Subcutaneous abdominal adipose tissue (tissue), 5 donors: ENCODE measurements at regions not wholly inside any gene's neighbourhood (a gene's known extent, or its start where the extent isn't known, plus 50 kb on each side); places are given as distances from the start of the nearest gene placed in this dataset.

Source experiments
- H3K27ac ChIP-seq: one replicate; pipeline ENCODE4 v1.7.0; 2013; ENCODE audit warnings: low read depth, mild to moderate bottlenecking, inconsistent platforms, low read length, moderate library complexity
- H3K27me3 ChIP-seq, 5 donors: one replicate each; pipeline ENCODE4 v1.7.0; 2013; ENCODE audit warnings: low read length in 5 of 5, inconsistent platforms in 1 of 5; ENCODE audit not compliant: control insufficient read depth in 5 of 5, insufficient read depth in 4 of 5
- H3K36me3 ChIP-seq, 5 donors: one replicate each; pipeline ENCODE4 v1.7.0; 2013; ENCODE audit warnings: low read length in 5 of 5; ENCODE audit not compliant: control insufficient read depth in 5 of 5, insufficient read depth in 5 of 5
- H3K4me1 ChIP-seq, 5 donors: one replicate each; pipeline ENCODE4 v1.7.0; 2013; ENCODE audit warnings: low read length in 5 of 5, mild to moderate bottlenecking in 3 of 5, moderate library complexity in 1 of 5; ENCODE audit not compliant: control insufficient read depth in 5 of 5, insufficient read depth in 5 of 5
- H3K4me3 ChIP-seq, 5 donors: one replicate each; pipeline ENCODE4 v1.7.0; 2013; ENCODE audit warnings: low read length in 5 of 5, low read depth in 1 of 5
- H3K9ac ChIP-seq, 5 donors: one replicate each; pipeline ENCODE4 v1.7.0; 2013; ENCODE audit warnings: low read length in 5 of 5, mild to moderate bottlenecking in 4 of 5, moderate library complexity in 3 of 5
- H3K9me3 ChIP-seq, 5 donors: one replicate each; pipeline ENCODE4 v1.7.0; 2013; ENCODE audit warnings: low read length in 5 of 5; ENCODE audit not compliant: control insufficient read depth in 5 of 5
- donor health status: healthy.
- donor health status: healthy.
- donor health status: healthy.
- donor health status: healthy.
- donor health status: healthy.

- Histone ChIP-seq H3K9me3 (peaks cover 0 to 29% (median 24%) of the 10 kb centered on the region in 5 donors), H3K4me1 (no peaks in the 10 kb centered on the region), H3K9ac (no peak overlapping the region), H3K27me3 (no peaks in the 10 kb centered on the region), H3K4me3 (no peak overlapping the region), H3K27ac (no peak overlapping the region), H3K36me3 (no peaks in the 10 kb centered on the region)
Measured at GRCh38 chr1:239225396-239225795, 161.0 kb upstream of the CHRM3 start.

- H3K9ac ChIP-seq, result no peak overlapping the region
- no peaks in the 10 kb centered on the region for H3K36me3 ChIP-seq
- H3K27ac ChIP-seq, result no peak overlapping the region
- H3K4me1 ChIP-seq, result no peaks in the 10 kb centered on the region
- H3K27me3 ChIP-seq, result no peaks in the 10 kb centered on the region
- H3K9me3 ChIP-seq, result peaks cover 0 to 29% (median 25%) of the 10 kb centered on the region in 5 donors
- H3K4me3 ChIP-seq, result no peak overlapping the region
Measured at GRCh38 chr1:239224100-239224499, 162.3 kb upstream of the CHRM3 start.

DNA sequence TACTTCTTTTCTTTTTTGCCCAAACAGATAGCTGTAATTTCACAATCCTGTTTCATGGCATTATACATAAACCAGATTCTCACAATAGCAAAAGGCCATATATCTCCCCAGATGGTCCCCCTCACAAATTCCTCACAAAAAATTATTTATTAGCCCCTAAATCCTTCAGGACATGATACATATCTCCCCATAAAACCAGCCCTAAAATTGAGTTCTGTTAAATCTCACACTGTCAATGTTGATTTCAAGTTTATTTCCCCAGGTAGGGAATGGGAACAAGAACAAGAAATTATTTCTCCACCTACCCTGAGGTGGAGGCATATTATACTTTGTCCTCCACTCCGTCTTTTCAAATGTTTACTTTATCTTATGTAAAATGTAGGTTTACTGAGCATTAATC lies 163.4 kb upstream of the CHRM3 start:
- Histone ChIP-seq H3K9me3 (peaks cover 0 to 29% (median 25%) of the 10 kb centered on the region in 5 donors), H3K27ac (no peak overlapping the region), H3K36me3 (no peaks in the 10 kb centered on the region), H3K4me3 (no peak overlapping the region), H3K4me1 (no peaks in the 10 kb centered on the region), H3K9ac (no peak overlapping the region), H3K27me3 (no peaks in the 10 kb centered on the region)

GRCh38 chr1:239221656-239222055 lies 164.7 kb upstream of the CHRM3 start:
- Histone ChIP-seq H3K4me1 (no peaks in the 10 kb centered on the region), H3K4me3 (no peak overlapping the region), H3K9me3 (peaks cover 0 to 24% (median 24%) of the 10 kb centered on the region in 5 donors)

DNA sequence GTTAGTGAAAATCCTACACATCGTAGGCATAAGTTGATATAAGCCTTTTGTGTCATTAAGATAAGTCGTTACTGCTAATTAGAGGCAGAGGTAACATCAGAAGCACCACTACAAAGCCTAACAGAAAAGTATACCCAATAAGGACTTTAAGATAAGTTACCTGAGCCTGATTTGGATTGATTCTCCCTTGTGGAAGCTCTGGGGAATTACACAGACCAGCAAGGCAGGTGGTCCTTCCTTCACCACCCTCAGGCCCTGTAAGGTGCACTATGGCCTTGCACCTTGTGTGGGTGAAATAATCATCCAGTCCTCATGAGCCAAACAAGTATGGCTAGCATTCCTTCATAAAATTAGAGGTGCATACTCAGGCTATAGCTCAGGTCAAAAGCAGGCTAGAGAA lies 166.7 kb upstream of the CHRM3 start:
- Histone ChIP-seq H3K36me3 (no peaks in the 10 kb centered on the region), H3K27me3 (no peaks in the 10 kb centered on the region), H3K9me3 (peaks cover 0 to 16% (median 14%) of the 10 kb centered on the region in 5 donors), H3K4me1 (no peaks in the 10 kb centered on the region), H3K4me3 (no peak overlapping the region), H3K27ac (no peak overlapping the region), H3K9ac (no peak overlapping the region)

More at GRCh38 chr1:239221656-239222055, 164.7 kb upstream of the CHRM3 start:
- no peak overlapping the region for H3K9ac ChIP-seq
- H3K36me3 ChIP-seq, result no peaks in the 10 kb centered on the region
- H3K27me3 ChIP-seq, result no peaks in the 10 kb centered on the region
- H3K27ac ChIP-seq, result no peak overlapping the region

DNA sequence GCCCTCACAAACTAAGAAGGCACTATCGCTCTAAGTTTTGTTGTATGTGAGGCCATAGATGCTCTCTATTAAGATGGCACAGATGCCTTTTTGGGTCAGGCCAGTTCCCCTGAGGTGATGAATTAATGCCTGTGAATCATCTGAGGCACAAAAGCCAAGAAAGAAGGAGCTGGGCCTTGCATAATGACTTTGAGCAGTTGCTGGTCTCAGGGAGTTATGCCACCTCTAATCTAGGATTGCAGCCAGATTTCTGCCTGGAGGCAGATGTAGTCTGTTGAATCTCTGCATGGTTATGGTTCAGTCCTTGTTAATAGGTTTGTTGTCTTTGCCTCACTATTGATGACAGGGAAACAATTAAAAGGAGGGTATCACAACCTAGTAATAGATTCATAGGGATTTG lies 168.1 kb upstream of the CHRM3 start:
- no peaks in the 10 kb centered on the region for H3K27me3 ChIP-seq
- H3K9ac ChIP-seq, result no peak overlapping the region
- H3K9me3 ChIP-seq, result peaks cover 0 to 14% (median 9%) of the 10 kb centered on the region in 5 donors
- no peaks in the 10 kb centered on the region for H3K36me3 ChIP-seq
- H3K27ac ChIP-seq, result no peak overlapping the region
- H3K4me3 ChIP-seq, result no peak overlapping the region
- no peaks in the 10 kb centered on the region for H3K4me1 ChIP-seq

GRCh38 chr1:239212811-239213220 lies 173.6 kb upstream of the CHRM3 start:
- H3K36me3 ChIP-seq, result no peaks in the 10 kb centered on the region
- H3K27me3 ChIP-seq, result no peaks in the 10 kb centered on the region
- H3K9me3 ChIP-seq, result no peaks in the 10 kb centered on the region
- H3K4me1 ChIP-seq, result no peaks in the 10 kb centered on the region
- H3K9ac ChIP-seq, result no peak overlapping the region
- H3K27ac ChIP-seq, result no peak overlapping the region
- no peak overlapping the region for H3K4me3 ChIP-seq

DNA sequence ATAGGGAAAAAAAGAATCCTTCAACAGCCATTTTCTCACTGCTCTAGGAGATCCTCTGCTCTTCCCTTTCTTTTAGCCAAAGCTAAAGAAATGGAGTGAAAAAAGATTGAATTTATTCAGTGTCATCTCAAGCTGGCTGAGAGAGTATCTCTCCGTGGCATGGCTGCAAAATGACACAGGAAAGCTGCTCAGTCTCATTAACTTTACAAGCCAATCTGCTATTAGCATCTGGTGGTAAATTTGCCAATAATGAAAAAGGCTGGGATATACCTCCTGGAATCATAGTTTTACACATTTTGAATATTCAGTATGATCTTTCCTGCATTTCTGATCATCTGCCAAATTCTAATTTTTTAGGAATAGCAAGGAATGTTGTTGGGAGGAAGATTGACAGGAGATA lies 176.8 kb upstream of the CHRM3 start:
- H3K4me3 ChIP-seq, result no peak overlapping the region
- peaks cover 0 to 3% (median 0%) of the 10 kb centered on the region in 5 donors for H3K9me3 ChIP-seq
- no peaks in the 10 kb centered on the region for H3K27me3 ChIP-seq
- H3K36me3 ChIP-seq, result no peaks in the 10 kb centered on the region
- H3K9ac ChIP-seq, result no peak overlapping the region
- no peak overlapping the region for H3K27ac ChIP-seq
- no peaks in the 10 kb centered on the region for H3K4me1 ChIP-seq

GRCh38 chr1:239204401-239204800 lies 182.0 kb upstream of the CHRM3 start:
- Histone ChIP-seq H3K4me1 (no peaks in the 10 kb centered on the region), H3K9me3 (peaks cover 0 to 3% (median 0%) of the 10 kb centered on the region in 5 donors), H3K9ac (no peak overlapping the region), H3K27ac (no peak overlapping the region), H3K27me3 (no peaks in the 10 kb centered on the region), H3K36me3 (no peaks in the 10 kb centered on the region), H3K4me3 (no peak overlapping the region)

DNA sequence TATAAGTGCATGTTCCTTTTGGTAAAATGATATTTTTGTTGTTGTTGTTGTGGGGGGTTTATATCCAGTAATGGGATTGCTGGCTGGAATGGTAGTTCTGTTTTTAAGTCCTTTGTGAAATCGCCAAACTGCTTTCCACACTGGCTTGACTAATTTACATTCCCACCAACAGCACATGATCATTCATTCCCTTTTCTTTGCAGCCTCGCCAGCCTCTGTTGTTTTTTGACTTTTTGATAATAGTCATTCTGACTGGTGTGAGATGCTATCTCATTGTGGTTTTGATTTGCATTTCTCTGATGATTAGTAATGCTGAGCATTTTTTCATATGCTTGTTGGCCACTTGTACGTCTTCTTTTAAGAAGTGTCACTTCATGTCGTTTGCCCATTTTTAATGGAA lies 188.5 kb upstream of the CHRM3 start:
- H3K9ac ChIP-seq, result no peak overlapping the region
- H3K4me3 ChIP-seq, result no peak overlapping the region
- H3K9me3 ChIP-seq, result no peaks in the 10 kb centered on the region
- H3K27me3 ChIP-seq, result no peaks in the 10 kb centered on the region
- no peaks in the 10 kb centered on the region for H3K4me1 ChIP-seq
- no peak overlapping the region for H3K27ac ChIP-seq
- H3K36me3 ChIP-seq, result no peaks in the 10 kb centered on the region

DNA sequence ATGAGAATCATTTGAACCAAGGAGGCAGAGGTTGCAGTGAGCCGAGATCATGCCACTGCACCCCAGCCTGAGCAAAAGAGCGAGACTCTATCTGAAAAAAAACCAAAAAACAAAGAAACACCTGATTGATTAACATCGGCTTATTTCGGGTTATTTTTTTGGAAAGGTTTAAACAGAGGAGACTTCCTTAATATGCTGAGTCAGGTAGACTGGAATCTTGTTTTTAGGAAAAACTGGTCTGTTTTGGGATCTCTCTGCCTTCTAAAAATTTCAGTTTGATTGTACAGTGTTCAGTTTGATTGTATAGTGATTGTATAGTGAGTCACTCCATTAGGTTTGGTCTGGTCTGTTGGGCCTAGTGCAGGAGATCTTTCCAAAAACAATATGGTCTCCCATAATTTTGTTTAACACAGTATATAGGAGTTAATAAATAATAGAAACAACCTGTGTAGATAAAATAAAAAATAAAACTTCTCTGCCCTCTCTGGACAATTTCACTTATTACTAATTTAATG lies 196.3 kb upstream of the CHRM3 start:
- Histone ChIP-seq H3K9me3 (no peaks in the 10 kb centered on the region), H3K4me3 (no peak overlapping the region), H3K9ac (no peak overlapping the region), H3K27ac (no peak overlapping the region), H3K4me1 (peaks cover 0 to 2% (median 0%) of the 10 kb centered on the region in 5 donors), H3K27me3 (no peaks in the 10 kb centered on the region), H3K36me3 (no peaks in the 10 kb centered on the region)
